ENCODE measurements at regions not wholly inside any gene's neighbourhood (a gene's known extent, or its start where the extent isn't known, plus 50 kb on each side); places are given as distances from the start of the nearest gene placed in this dataset.

DNA sequence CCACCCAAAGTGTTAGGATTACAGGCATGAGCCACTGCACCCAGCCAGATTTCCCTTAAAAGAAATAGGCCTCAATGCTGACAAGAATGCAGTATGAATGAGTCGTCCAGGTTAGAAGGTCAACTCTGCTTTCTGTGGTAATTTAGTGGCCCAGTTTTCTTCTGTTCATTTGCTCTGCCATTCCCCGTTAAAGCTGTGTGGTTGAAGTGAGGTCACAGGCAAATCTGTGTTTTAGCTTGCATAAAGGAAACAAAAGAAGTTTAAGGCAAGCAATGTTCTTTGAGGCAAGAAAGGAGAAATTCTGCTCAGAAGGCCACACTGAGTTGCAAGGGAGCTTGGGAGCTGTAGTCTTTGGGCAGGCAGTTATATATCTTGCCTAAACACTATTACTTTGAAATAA lies 176.8 kb downstream of the LARP7 start:
- TF ChIP-seq, protein P1, sequence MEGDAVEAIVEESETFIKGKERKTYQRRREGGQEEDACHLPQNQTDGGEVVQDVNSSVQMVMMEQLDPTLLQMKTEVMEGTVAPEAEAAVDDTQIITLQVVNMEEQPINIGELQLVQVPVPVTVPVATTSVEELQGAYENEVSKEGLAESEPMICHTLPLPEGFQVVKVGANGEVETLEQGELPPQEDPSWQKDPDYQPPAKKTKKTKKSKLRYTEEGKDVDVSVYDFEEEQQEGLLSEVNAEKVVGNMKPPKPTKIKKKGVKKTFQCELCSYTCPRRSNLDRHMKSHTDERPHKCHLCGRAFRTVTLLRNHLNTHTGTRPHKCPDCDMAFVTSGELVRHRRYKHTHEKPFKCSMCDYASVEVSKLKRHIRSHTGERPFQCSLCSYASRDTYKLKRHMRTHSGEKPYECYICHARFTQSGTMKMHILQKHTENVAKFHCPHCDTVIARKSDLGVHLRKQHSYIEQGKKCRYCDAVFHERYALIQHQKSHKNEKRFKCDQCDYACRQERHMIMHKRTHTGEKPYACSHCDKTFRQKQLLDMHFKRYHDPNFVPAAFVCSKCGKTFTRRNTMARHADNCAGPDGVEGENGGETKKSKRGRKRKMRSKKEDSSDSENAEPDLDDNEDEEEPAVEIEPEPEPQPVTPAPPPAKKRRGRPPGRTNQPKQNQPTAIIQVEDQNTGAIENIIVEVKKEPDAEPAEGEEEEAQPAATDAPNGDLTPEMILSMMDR (IDR thresholded peaks at IDR 0.05), result no peak
- no peak for TF ChIP-seq POLR2A (IDR thresholded peaks at IDR 0.05)

Measured in adrenal gland (tissue), 5 donors.